ENCODE measurements at regions not wholly inside any gene's neighbourhood (a gene's known extent, or its start where the extent isn't known, plus 50 kb on each side); places are given as distances from the start of the nearest gene placed in this dataset.

DNA sequence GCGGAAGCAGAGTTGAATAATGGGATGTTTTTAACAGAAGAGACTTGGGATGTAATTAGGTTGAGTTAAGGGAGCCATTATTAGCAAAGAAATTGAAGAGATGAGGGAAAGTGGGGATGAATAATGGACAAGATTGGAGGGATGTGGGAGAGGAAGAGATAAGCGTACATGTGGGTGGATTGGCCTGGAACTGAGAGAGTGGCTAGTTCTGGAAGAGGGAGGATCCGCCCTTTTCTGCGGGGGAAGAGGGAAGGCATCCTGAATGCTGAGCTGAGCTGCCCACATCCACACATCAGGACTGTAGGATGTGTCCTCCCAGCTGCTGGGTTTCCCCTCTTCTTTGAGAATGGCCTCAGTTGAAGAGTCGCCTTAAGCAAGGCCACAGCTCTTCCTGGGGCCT is 68.3 kb upstream of the CADM1 start:
- no peak for TF ChIP-seq POLR2A (IDR thresholded peaks at IDR 0.05)
- TF ChIP-seq POLR2AphosphoS5 (IDR thresholded peaks at IDR 0.05) = no peak
- TF ChIP-seq, protein P1, sequence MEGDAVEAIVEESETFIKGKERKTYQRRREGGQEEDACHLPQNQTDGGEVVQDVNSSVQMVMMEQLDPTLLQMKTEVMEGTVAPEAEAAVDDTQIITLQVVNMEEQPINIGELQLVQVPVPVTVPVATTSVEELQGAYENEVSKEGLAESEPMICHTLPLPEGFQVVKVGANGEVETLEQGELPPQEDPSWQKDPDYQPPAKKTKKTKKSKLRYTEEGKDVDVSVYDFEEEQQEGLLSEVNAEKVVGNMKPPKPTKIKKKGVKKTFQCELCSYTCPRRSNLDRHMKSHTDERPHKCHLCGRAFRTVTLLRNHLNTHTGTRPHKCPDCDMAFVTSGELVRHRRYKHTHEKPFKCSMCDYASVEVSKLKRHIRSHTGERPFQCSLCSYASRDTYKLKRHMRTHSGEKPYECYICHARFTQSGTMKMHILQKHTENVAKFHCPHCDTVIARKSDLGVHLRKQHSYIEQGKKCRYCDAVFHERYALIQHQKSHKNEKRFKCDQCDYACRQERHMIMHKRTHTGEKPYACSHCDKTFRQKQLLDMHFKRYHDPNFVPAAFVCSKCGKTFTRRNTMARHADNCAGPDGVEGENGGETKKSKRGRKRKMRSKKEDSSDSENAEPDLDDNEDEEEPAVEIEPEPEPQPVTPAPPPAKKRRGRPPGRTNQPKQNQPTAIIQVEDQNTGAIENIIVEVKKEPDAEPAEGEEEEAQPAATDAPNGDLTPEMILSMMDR (IDR thresholded peaks at IDR 0.05) = no peak
- TF ChIP-seq EP300 (IDR thresholded peaks at IDR 0.05) = no peak
- ATAC-seq (ENCODE audit: low FRiP score in 2 of 2) (no peak), DNase-seq (no peak)
- Histone ChIP-seq H3K9me3 (no peaks in the 10 kb centered on the region), H3K4me3 (no peak overlapping the region), H3K27ac (no peak overlapping the region), H3K4me1 (no peaks in the 10 kb centered on the region), H3K36me3 (no peaks in the 10 kb centered on the region), H3K27me3 (no peaks in the 10 kb centered on the region)
- WGBS, 2 donors = 90 to 93% methylated on average over 5 of the region's 5 CpGs

DNA sequence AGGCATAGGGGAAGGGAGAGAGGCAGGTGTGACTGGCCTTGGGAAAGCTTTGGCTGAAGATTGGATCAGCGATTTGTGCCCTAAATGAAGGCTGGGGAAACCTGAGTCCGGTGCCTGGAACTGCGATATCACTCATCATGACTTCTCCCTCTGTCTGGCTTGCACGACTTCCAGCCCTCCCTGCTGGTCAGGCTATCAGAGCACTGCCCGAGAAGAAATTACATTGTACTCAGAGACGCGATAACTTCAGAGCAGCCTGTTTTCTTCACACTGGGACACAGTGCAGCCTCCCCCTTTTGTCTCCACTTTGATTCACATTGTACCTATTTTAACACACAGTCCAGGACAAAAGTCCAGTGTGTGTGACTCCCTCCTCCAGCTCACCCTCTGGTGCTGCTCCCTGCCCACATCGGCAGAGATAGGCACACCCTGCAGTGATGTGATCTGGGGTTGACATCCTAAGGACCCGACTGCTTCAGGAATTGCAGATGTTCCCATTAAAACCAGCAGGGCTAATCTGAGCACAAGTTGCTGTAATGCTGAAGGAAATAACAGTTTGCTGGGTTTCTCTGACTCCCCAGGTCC is 62.1 kb upstream of the CADM1 start:
- DNase-seq (no peak), ATAC-seq (ENCODE audit: low FRiP score in 2 of 2) (no peak)
- no peaks in the 10 kb centered on the region for H3K9me3 ChIP-seq
- no peaks in the 10 kb centered on the region for H3K27me3 ChIP-seq
- 67% methylated on average over 9 of the region's 9 CpGs for WGBS, 2 donors
- H3K27ac ChIP-seq = no peak overlapping the region
- H3K36me3 ChIP-seq = no peaks in the 10 kb centered on the region
- no peak for TF ChIP-seq POLR2A (IDR thresholded peaks at IDR 0.05)
- no peak for TF ChIP-seq EP300 (IDR thresholded peaks at IDR 0.05)
- TF ChIP-seq, protein P1 (IDR thresholded peaks at IDR 0.05) = no peak
- no peak for TF ChIP-seq POLR2AphosphoS5 (IDR thresholded peaks at IDR 0.05)
- H3K4me3 ChIP-seq = no peak overlapping the region
- H3K4me1 ChIP-seq = no peaks in the 10 kb centered on the region

DNA sequence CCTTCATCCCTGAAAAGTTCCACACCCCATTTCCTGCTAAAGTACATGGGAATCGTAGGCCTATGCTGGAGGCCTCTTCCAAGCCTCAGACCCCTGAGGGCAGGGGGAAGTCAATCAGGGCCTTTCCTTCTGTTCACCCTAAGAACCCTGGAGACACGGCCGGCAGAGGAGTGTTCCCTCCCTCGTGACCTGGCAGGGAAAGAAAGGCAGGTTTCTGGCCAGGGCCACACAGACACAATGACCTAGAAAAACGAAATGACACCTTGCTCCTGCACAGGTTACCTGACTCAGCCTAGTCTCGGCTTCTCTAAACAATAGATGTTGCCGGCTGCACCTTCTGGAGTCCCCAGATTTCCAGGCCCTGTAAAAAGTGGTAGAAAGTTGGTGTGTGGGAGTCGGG is 60.6 kb upstream of the CADM1 start:
- Histone ChIP-seq H3K4me3 (no peak overlapping the region), H3K27me3 (no peaks in the 10 kb centered on the region), H3K36me3 (no peaks in the 10 kb centered on the region), H3K4me1 (no peaks in the 10 kb centered on the region), H3K9me3 (no peaks in the 10 kb centered on the region), H3K27ac (no peak overlapping the region)
- DNase-seq (no peak), ATAC-seq (ENCODE audit: low FRiP score in 2 of 2) (no peak)
- 81 to 91% methylated on average over 4 to 8 of the region's 8 CpGs for WGBS, 2 donors
- TF ChIP-seq POLR2A (IDR thresholded peaks at IDR 0.05) (no peak), POLR2AphosphoS5 (IDR thresholded peaks at IDR 0.05) (no peak), EP300 (IDR thresholded peaks at IDR 0.05) (no peak)
- TF ChIP-seq, protein P1 (IDR thresholded peaks at IDR 0.05) = no peak

DNA sequence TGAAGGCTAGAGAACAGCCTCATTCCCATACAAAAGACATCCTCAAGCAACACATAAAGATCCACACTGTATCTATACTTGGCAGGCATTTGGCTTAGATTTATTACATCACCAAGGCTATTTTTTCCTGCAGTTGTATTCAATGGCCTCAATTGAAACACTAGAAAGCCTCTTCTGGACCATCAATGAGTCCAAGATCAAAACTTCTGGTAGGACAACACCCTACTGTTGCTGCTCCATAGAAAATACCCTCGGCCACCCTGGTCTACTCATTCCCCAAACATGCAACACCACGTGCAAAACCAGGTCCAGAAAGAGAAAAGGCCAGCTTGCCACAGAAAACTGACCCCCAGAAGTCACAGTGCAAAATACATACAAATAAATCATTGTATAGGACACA is 56.9 kb upstream of the CADM1 start:
- Histone ChIP-seq H3K9me3 (no peaks in the 10 kb centered on the region), H3K4me1 (no peaks in the 10 kb centered on the region), H3K4me3 (no peak overlapping the region), H3K36me3 (no peaks in the 10 kb centered on the region), H3K27ac (no peak overlapping the region), H3K27me3 (no peaks in the 10 kb centered on the region)
- no peak for DNase-seq
- no peak for ATAC-seq (ENCODE audit: low FRiP score in 2 of 2)
- no peak for TF ChIP-seq POLR2A (IDR thresholded peaks at IDR 0.05)
- WGBS, 2 donors = 65 to 68% methylated on average over 2 of the region's 2 CpGs

DNA sequence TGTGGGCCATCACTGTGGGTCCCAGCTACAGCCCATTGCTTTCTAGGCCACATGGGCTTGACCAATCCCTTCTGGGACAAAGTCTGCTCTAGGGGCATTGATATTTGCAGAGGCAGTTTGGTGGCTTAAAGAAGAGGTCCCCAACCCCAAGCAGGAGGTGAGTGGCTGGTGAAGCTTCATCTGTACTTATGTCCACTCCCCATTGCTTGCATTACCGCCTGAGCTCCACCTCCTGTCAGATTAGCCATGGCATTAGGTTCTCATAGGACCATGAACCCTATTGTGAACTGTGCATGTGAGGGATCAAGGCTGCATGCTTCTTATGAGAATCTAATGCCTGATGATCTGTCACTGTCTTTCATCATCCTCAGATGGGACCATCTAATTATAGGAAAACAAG is 54.4 kb upstream of the CADM1 start:
- H3K36me3 ChIP-seq = no peaks in the 10 kb centered on the region
- H3K4me3 ChIP-seq = no peak overlapping the region
- H3K27ac ChIP-seq = no peak overlapping the region
- WGBS, 2 donors = 92 to 100% methylated on average over 1 of the region's 1 CpG
- TF ChIP-seq, protein P1 (IDR thresholded peaks at IDR 0.05) = no peak
- no peak for TF ChIP-seq EP300 (IDR thresholded peaks at IDR 0.05)
- no peak for TF ChIP-seq POLR2AphosphoS5 (IDR thresholded peaks at IDR 0.05)
- TF ChIP-seq POLR2A (IDR thresholded peaks at IDR 0.05) = no peak
- no peaks in the 10 kb centered on the region for H3K9me3 ChIP-seq
- DNase-seq (no peak), ATAC-seq (ENCODE audit: low FRiP score in 2 of 2) (no peak)
- H3K27me3 ChIP-seq = no peaks in the 10 kb centered on the region
- H3K4me1 ChIP-seq = no peaks in the 10 kb centered on the region
